ENCODE measurements at regions not wholly inside any gene's neighbourhood (a gene's known extent, or its start where the extent isn't known, plus 50 kb on each side); places are given as distances from the start of the nearest gene placed in this dataset.

GRCh38 chr13:61696676-61697075 is 281.0 kb upstream of the PCDH20 start:
- Histone ChIP-seq H3K36me3 (no peaks in the 10 kb centered on the region), H3K27me3 (no peaks in the 10 kb centered on the region), H3K4me1 (no peaks in the 10 kb centered on the region), H3K4me3 (no peak overlapping the region), H3K27ac (no peak overlapping the region), H3K9me3 (no peaks in the 10 kb centered on the region)
- WGBS = 70% methylated on average over 5 of the region's 5 CpGs
- DNase-seq (ENCODE audit: low spot score in 2 of 2) = no peak
- no peak for TF ChIP-seq EP300 (IDR thresholded peaks at IDR 0.05)
- no peak for TF ChIP-seq POLR2AphosphoS5 (IDR thresholded peaks at IDR 0.05)
- no peak for TF ChIP-seq POLR2A (IDR thresholded peaks at IDR 0.05)
- TF ChIP-seq CTCF (IDR thresholded peaks at IDR 0.05) = no peak

- no peak overlapping the region for H3K27ac ChIP-seq
- no peak overlapping the region for H3K4me3 ChIP-seq
- H3K36me3 ChIP-seq = no peaks in the 10 kb centered on the region
- no peak for DNase-seq (ENCODE audit: low spot score in 2 of 2)
- 89% methylated on average over 2 of the region's 2 CpGs for WGBS
- TF ChIP-seq EP300 (IDR thresholded peaks at IDR 0.05) (no peak), CTCF (IDR thresholded peaks at IDR 0.05) (no peak), POLR2A (IDR thresholded peaks at IDR 0.05) (no peak), POLR2AphosphoS5 (IDR thresholded peaks at IDR 0.05) (no peak)
- H3K4me1 ChIP-seq = no peaks in the 10 kb centered on the region
- no peaks in the 10 kb centered on the region for H3K9me3 ChIP-seq
- H3K27me3 ChIP-seq = no peaks in the 10 kb centered on the region
These were observed 279.5 kb upstream of the PCDH20 start for GRCh38 chr13:61695147-61695546.

GRCh38 chr13:61692691-61693090 is 277.0 kb upstream of the PCDH20 start:
- no peak overlapping the region for H3K27ac ChIP-seq
- TF ChIP-seq POLR2AphosphoS5 (IDR thresholded peaks at IDR 0.05) (no peak), POLR2A (IDR thresholded peaks at IDR 0.05) (no peak), EP300 (IDR thresholded peaks at IDR 0.05) (no peak), CTCF (IDR thresholded peaks at IDR 0.05) (no peak)
- DNase-seq (ENCODE audit: low spot score in 2 of 2) = no peak
- no peaks in the 10 kb centered on the region for H3K9me3 ChIP-seq
- no peaks in the 10 kb centered on the region for H3K36me3 ChIP-seq
- no peaks in the 10 kb centered on the region for H3K27me3 ChIP-seq
- H3K4me1 ChIP-seq = no peaks in the 10 kb centered on the region
- no peak overlapping the region for H3K4me3 ChIP-seq

GRCh38 chr13:61685682-61686012 is 270.0 kb upstream of the PCDH20 start:
- DNase-seq (ENCODE audit: low spot score in 2 of 2) = no peak
- no peak overlapping the region for H3K4me3 ChIP-seq
- no peak for TF ChIP-seq CTCF (IDR thresholded peaks at IDR 0.05)
- no peak for TF ChIP-seq POLR2A (IDR thresholded peaks at IDR 0.05)
- TF ChIP-seq POLR2AphosphoS5 (IDR thresholded peaks at IDR 0.05) = no peak
- no peak for TF ChIP-seq EP300 (IDR thresholded peaks at IDR 0.05)

GRCh38 chr13:61684976-61685681 is 269.5 kb upstream of the PCDH20 start:
- no peak for TF ChIP-seq CTCF (IDR thresholded peaks at IDR 0.05)
- TF ChIP-seq POLR2AphosphoS5 (IDR thresholded peaks at IDR 0.05) = no peak
- TF ChIP-seq POLR2A (IDR thresholded peaks at IDR 0.05) = no peak
- no peak for TF ChIP-seq EP300 (IDR thresholded peaks at IDR 0.05)
- no peaks in the 10 kb centered on the region for H3K9me3 ChIP-seq

More at GRCh38 chr13:61685682-61686012, 270.0 kb upstream of the PCDH20 start:
- no peaks in the 10 kb centered on the region for H3K4me1 ChIP-seq
- no peaks in the 10 kb centered on the region for H3K36me3 ChIP-seq
- no peak overlapping the region for H3K27ac ChIP-seq
- H3K27me3 ChIP-seq = no peaks in the 10 kb centered on the region
- no peaks in the 10 kb centered on the region for H3K9me3 ChIP-seq
- WGBS = 67% methylated on average over 2 of the region's 2 CpGs

More at GRCh38 chr13:61684976-61685681, 269.5 kb upstream of the PCDH20 start:
- Histone ChIP-seq H3K27ac (no peak overlapping the region), H3K4me3 (no peak overlapping the region), H3K27me3 (no peaks in the 10 kb centered on the region), H3K4me1 (no peaks in the 10 kb centered on the region), H3K36me3 (no peaks in the 10 kb centered on the region)
- 90% methylated on average over 3 of the region's 4 CpGs for WGBS
- DNase-seq (ENCODE audit: low spot score in 2 of 2) = no peak

Measured in suprapubic skin (tissue), 4 donors.